NK-92 treated with Interleukin-12 subunit alpha and Interleukin-12 subunit beta, amount 100 ng/mL, for 24 hours (cell line): ENCODE measurements at regions not wholly inside any gene's neighbourhood (a gene's known extent, or its start where the extent isn't known, plus 50 kb on each side); places are given as distances from the start of the nearest gene placed in this dataset.
"Not testable (repeated sequence)": the region's sequence is repeated elsewhere in the genome, so short reads cannot be mapped to it uniquely, and the experiment has no call there.

Experiments used
- DNase-seq: peaks from one replicate; lab custom pipeline; 2025; lab: John Stamatoyannopoulos, UW

DNA sequence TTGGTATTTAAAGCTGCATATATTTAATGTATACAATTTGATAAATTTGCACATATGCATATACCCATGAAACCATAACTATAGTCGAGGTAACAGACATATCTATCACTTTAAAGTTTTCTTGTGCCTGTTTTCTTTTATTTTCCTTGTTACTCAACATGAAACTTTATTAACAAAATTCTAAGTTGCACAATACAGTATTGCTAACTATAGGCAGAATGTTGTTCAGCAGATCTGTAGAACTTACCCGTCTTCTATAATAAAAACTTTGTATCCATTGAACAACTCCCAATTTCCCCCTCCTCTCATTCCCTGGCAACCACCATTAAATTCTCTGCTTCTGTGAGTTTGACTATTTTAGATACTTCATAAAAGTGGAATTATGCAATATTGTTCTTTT is 404.6 kb upstream of the KCND2 start:
- DNase-seq = no peak

DNA sequence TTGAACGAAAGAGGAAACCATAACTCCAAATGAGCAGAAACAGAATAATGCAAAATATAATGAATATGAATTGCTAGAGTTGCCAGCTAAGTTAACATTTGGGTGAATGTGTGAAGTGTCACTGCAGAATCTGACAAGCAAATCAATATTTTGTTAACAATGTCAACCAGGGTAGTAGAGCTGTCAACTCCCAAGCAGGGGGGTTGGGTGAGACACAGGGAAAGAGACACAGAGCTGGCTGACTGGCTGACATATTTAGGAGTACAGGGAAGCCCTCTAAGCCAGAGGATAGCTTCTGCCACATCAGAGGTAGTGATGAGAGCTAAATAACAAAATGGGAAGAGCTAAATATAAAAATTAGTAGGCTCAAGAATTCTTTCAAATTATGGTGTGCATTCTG is 393.1 kb upstream of the KCND2 start:
- DNase-seq = no peak

DNA sequence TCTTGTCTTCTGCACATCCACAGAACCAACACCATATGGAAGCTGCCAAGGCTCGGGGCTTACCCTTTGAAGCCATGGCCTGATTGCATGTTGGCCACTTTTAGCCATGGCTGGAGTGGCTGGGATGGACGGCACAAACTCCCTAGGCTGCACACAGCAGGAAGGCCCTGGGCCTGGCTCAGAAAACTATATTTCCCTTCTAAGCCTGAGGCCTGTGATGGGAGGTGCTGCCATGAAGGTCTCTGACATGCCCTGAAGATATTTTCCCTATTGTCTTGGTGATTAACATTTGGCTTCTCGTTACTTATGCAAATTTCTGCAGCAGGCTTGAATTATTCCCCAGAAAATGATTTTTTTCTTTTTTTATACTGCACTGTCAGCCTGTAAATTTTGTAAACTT is 387.0 kb upstream of the KCND2 start:
- no peak for DNase-seq

DNA sequence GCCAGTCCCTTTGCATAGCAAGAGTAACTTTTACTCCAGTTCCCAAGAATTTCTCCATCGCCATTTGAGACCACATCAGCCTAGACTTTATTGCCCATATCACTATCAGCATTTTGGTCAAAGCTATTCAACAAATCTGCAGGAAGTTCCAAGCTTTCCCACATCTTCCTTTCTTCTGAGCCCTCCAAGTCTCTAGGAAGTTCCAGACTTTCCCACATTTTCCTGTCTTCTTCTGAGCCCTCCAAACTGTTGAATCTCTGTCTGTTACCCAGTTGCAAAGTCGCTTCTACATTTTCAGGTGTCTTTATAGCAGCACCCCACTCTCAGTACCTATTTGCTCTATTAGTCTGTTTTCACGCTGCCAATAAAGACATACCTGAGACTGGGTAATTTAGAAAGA is 386.4 kb upstream of the KCND2 start:
- DNase-seq = not testable (repeated sequence)

DNA sequence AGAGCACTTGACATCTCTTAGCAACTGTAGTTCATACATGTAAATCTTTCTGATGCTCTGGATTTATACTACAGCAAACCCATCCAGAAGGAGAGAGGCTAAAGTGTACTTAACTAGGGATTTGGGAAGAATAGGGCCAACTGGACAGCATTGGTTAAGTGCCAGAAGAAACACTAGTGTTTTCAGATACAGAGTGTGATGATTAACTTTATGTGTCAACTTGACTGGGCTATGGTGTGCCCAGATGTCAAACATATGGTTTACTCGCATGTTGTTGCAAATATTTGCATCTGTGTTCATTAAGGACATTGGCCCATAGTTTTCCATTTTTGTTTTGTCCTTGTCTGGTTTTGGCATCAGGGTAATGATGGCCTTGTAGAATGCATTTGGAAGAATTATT is 384.7 kb upstream of the KCND2 start:
- no peak for DNase-seq

DNA sequence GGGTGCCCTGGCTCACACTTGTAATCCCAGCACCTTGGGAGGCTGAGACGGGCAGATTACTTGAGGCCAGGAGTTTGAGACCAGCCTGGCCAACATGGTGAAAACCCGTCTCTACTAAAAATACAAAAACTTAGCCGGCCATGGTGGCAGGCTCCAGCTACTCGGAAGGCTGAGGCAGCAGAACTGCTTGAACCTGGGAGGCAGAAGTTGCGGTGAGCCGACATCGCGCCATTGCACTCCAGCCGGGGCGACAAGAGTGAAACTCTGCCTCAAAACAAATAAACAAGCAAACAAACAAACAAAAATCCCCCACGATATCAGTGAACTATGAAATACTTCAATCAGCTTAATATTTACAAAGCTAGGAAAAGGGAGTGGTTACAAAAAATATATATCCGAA is 382.3 kb upstream of the KCND2 start:
- no peak for DNase-seq

DNA sequence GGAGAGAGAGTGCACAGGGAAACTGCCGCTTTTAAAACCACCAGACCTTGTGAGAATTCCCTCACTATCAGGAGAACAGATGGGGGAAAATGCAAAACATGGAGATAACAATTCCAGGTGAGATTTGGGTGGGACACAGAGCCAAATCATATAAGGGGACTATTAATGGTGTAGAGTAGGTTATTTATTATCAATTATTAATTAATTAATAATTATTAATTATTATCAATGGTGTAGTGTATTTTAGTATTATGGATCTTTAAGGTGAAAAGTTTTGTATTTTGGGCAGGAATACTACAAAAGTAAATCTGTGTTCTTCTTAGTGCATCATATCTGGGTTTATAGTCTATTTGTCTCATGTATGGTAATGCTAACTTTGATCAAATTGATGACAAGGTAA is 377.7 kb upstream of the KCND2 start:
- no peak for DNase-seq

DNA sequence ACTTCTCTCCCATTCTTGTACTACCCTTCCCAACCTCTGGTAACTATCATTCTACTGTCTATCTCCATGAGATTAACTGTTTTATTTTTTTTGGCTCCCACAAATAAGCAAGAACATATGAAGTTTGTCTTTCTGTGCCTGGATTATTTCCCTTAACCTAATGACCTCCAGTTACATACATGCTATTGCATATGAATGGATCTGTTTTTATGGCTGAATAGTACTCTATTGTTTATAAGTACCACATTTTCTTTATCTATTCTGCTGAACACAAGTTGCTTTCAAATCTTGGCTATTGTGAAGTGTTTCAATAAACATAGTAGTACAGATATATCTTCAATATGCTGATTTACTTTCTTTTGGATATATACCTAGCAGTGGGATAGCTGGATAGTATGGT is 376.6 kb upstream of the KCND2 start:
- no peak for DNase-seq

DNA sequence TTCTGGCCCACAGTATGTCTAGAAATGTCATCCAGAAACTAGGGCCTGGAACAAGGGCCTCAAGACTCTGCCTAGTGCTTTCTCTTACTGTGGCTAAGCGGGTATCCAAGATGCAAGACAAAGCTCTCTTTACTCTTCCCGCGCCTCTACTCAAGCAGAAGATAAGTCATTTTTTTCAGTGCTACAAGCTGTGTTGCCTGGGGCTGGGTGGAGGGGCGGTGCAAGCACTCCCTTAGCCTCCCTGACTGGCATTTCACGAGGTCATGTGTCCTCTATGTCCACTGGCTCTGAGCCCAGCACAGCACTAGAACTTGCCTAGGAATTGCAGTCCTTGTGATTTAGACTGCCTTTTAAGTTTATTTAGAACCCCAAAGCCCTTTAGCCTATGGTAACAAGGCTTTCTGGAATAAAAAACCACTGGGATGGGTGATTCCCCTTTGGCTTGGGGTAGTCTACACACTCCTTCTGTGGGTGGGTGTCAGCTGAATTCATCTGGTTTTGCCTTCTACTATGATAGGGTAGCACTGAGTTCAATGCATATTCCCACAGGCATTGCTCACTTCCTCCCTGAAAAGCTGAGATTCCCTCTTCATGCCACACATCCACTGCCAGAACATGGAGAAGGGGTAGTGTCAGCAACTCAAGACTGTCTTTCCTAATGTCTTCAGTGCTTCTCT is 371.8 kb upstream of the KCND2 start:
- no peak for DNase-seq

DNA sequence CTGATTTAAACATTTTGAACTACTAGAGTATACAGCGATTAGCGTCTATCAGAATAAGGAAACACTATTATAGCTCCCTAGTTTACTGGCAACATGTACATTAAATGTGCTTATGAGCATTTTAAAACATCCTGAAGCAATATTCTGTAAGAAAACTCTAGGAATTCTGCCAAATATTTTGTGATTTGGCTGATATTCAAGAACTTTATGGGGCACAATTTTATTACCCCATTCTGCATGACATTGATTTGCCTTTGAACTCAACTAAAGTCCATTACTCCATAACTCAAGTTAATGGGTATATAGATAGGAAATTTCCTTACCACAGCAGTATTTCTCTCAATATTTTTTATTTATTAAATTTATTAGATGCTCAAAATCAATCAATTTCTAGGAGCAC is 369.9 kb upstream of the KCND2 start:
- DNase-seq = no peak

DNA sequence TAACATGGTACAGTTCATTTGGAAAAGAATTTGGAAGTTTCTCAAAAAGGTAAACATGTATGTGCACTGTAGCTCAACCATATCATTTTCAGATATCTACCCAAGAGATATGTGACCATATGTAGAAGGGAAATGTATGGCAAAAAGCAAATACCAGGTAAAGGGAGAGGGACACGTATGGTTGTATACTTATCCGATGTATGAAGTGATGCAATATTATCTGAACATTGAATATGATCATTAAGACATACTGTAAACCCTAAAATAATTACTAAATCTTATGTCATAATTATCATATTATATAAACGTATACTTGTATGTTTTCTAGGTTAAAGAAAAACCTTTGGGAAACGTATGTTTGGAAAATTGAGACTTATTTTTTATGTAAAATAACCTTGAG is 367.5 kb upstream of the KCND2 start:
- DNase-seq = no peak

DNA sequence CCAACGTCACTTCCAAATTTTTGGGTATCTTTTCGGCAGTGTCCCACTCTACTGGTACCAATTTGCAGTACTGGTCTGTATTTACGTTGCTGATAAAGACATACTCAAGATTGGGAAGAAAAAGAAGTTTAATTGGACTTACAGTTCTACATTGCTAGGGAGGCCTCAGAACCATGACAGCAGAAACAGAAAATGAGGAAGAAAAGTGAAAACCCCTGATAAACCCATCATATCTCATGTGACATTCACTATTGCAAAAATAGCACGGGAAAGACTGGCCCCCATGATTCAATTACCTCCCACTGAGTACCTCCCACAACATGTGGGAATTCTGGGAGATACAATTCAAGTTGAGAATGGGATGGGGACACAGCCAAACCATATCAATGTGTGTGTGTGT is 364.0 kb upstream of the KCND2 start:
- no peak for DNase-seq

DNA sequence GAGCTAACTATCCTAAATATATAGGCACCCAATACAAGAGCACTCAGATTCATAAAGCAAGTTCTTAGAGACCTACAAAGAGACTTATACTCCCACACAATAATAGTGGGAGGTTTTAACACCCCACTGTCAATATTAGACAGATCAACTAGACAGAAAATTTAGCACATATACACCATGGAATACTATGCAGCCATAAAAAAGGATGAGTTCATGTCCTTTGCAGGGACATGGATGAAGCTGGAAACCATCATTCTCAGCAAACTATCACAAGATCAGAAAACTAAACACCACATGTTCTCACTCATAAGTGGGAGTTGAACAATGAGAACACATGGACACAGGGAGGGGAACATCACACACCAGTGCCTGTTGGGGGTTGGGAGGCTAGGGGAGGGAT is 358.9 kb upstream of the KCND2 start:
- not testable (repeated sequence) for DNase-seq

DNA sequence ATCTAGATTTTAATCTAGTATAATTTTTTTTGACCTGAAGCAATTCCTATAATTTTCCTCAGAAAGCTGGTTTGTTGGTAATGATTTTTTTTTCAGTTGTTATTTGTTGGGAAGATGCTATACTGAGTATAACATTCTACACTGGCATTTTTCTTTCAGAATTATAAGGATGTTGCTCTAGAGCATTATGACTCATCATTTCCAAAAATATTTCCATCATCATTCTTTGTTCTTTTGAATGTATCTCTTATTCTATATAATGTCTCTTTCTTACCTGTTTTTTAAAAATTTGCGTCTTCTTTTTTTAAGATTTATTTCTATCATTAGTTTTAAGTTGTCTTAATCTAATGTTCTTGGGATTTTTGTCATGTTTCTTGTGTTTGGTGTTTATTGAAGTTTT is 356.5 kb upstream of the KCND2 start:
- DNase-seq = no peak

DNA sequence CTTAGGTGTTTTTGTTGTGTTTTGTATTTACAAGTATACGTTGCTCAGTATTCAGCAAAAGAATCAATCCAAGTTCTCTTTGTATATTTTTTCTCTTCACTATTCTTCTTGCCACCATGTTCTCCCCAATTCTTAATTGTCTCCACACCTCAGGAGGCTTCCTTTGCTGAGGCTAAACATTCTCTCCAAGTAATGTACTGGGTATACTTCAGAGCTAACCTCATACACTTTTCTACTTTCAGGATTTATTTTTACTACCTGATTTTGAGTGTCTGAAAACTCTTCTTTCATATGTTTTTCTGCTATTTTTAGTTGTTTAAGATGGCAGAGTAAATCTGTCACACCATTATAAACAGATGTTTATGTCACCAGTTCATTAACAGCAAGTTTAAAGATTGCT is 354.8 kb upstream of the KCND2 start:
- no peak for DNase-seq

DNA sequence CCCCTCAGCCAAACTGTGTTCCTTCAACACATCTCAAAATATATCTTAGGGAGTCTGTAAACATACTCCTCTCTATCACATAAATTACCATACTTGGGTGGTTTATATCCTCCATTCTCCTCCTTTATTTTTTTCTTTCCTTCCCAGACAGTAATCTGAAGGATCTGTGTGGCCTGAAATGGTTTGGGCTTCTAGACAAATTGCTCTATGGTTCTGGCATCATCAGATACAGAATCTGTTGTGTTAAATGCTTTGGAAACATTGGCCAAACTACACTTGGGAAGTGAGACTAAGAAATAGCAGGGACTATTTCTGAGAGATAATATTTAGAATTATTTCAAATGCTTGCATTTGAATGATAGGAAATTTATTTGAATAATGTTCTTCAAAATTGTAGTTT is 353.0 kb upstream of the KCND2 start:
- no peak for DNase-seq

DNA sequence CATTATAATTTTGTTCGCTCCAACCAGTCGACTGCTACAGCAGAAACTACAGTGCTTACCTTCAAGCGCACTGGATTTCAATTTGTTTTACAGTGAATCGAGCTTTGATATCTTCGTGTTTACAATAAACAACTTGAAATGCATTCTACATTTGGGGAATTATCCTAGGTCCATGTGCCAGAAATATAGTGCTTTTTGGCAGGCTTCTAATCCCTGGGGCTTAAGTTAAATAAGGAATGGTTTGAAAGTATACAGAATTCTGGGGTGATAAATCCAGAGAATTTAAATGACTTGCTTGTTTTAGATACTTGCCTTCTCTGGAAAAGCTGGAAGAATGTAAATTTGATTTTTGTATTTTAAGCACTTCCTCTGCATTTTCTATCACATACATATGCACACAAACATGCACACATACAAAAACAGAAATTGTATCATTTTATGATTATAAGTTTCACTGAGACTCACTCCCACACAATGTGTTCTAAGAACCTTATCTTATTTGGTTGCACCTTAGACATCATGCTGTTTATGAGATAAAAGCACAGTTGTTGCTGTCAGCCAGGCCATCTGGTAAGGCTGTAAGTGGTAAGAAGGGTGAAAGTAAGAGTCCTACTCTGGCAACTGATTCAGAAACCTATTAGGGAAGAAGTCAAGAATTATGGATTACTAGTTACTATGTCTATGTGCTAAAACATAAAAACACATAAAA is 347.2 kb upstream of the KCND2 start:
- DNase-seq = no peak

DNA sequence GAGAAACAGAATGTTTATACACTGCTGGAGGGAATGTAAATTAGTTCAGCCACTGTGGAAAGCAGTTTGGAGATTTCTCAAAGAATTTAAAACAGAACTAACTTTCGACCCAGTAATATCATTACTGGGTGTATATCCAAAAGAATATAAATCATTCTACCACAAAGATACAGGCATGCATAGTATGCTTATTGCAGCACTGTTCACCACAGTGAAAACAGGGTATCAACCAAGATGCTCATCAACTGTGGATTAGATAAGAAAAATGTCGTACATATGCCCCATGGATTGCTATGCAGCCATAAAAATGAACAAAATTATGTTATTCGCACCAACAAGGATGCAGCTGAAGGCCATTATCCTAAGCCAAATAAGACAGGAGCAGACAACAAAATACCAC is 343.1 kb upstream of the KCND2 start:
- DNase-seq = no peak

DNA sequence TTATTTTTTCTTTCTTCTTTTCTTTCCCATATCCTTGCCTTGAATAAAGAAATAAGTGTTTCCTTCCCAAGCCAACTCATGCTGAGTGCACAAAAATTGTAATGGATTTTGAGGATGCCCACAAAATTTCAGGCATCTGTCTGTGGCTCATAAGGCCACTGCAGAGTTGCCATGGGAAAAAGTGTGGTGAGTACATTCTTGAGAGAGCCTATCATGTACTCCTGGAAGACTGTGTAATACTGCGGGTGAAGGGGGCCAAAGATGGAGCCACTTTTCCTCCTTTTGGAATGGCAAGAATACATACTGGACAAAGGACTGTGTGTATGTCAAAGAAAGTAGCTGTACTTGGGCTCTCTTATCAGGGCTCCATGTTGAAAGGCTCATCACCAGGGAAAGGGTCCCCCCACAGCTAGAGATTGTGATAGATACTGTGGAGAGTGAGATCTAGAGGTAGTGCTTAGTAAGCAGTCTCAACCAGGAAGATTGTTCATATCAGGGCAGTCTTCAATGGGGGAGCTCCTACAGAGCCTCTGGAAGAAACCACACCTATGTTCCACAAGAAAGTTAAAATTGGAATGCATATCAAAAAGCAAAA is 341.6 kb upstream of the KCND2 start:
- DNase-seq = no peak

DNA sequence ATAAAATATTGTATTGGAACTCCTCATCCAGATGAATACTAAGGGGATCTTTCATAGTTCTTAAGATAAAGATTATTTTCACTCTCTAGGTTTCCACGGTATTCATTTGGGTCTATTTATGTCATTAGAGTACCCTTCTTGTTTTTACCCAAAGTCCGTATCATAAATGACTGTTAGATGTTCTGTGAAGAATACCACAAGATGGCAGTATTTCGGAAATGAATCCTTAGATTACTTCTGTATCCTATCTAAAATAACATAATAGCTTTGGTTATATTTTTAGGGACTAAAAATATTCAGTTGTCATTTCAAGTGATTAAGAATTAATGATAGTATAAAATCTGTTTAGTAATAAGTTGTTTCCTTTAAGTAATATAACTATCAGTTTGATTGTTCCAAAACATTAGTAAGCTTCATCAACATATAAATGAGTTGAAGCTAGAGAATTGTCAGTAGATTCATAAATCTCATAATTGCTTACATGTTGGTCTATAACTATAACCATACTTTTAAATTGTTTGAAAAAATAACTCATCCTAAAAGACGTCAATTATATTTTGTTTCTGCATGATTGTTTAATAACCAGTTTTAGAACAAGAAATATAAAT is 337.5 kb upstream of the KCND2 start:
- DNase-seq = no peak

DNA sequence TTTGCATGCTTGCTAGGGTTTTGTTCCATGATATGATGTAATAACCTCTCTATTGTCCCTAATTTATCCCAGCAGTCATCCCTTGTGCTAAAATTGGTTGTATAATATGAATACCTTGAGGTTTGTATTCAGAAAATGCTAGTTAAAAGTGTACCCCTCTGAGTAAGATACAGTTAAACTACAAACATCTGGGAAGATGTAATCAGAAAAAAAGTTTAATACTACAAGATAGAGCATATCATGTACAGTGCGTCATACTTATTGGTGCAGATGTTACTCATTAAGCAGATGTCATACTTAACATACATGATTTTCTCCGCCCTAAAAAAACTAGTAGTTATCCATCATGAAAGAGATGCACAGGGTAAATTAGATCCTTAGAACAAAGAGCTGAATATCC is 336.1 kb upstream of the KCND2 start:
- DNase-seq = no peak

DNA sequence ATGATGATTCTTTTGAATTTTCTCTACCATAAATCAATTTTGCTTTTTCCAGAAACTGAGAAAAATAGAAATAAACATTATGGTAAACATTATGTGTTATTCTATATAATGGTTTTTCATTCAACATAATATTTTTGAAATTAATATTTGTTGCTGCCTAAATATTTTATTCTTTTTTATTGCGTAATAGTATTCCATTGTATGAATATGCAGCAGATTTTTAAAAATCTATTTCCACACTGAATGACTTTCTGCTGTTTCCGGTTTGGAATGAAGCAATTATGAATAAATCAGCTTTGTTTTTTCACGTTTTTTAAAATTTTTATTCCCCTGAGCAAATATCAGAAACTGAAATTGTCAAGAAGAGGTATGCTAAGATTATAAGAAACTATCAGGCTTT is 335.2 kb upstream of the KCND2 start:
- DNase-seq = no peak

DNA sequence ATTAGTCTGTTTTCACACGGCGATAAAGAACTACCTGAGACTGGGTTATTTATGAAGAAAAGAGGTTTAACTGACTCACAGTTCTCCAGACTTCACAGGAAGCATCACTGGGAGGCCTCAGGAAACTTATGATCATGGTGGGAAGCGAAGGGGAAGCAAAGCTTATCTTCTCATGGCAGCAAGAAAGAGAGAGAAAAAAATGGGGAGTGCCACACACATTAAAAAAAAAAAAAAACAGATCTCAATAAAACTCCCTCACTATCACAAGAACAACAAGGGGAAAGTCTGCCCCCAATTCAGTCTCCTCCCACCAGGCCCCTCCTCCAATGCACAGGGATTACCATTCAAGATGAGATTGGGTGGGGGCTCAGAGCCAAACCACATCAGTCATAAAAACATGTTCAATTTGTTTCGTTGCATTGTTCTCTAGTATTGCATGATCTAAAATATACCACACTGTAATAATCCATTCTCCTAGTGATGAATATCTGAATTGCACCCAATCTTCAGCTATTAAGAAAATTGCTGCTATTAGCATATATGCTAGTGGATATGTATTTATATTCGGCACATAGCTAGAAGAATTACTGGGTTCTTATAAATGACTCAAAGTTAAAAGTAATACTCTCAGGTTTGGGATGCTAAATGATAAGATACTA is 328.9 kb upstream of the KCND2 start:
- no peak for DNase-seq
